Limb (tissue), 2 donors: ENCODE measurements at regions not wholly inside any gene's neighbourhood (a gene's known extent, or its start where the extent isn't known, plus 50 kb on each side); places are given as distances from the start of the nearest gene placed in this dataset.
A peak's percentile ranks its signal among the peaks of the same experiment; 100 is the strongest.
"Not testable (repeated sequence)": the region's sequence is repeated elsewhere in the genome, so short reads cannot be mapped to it uniquely, and the experiment has no call there.

Experiments
- DNase-seq, 2 donors: peaks; one replicate each; pipeline ENCODE4 v3.0.0-alpha.2; 2016; ENCODE audit errors: extremely low spot score in 2 of 2

DNA sequence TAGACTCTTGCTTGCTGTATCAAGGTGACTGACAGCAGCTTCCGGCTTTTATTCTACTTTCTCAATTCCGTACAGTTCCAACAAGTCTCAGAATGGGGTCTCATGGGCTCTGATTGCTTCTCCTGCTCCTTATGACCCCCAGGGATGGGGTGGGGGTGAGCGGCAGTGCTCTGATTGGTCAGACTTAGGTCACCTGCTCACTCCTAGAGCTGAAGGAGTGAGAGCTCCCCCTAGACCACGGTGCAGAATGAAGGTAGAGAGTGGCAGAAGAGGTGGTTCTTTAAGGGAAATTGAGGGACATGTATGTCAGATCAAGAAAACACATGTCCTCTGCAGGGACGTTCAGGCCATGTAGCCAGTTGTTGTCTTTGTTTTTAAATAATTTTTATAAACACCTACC lies 115.2 kb downstream of the C9orf152 start:
- DNase-seq = no peak

DNA sequence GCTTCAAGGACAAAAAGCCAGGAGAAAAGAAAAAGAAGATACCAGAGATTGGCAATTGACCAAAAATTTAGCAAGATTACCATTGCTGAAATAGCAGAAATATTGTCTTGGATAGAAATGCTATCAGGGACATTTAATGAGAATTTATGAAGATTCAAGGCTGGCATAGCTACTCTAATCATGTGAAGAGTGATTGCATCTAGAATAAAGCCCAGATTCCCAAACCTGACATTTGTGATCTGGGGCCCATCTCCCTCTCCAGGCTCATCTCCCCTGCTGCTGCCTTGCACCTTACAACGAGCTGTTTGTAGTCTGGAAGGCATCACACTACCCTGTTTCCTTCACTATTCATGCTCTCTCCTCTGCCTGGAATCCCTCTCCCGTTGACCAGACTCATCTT lies 114.5 kb downstream of the C9orf152 start:
- DNase-seq = no peak

DNA sequence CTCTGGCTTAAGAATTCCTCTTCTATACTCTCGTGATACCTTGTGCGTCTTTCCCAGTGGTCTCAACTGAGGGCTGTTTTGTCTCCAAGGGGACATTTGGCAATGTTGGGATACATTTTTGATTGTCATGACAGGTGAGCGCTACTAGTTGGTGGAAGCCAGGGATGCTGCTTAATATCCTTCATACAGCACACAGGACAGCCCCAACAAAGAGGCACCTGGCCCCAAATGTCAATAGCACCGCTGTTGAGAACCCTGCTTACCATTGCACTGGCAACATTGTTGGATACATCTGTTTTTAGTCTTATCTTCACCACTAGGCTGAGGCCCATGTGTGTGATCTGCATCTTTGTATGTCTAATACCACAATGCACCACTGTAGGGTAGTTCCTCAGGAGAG lies 114.1 kb downstream of the C9orf152 start:
- DNase-seq = no peak

DNA sequence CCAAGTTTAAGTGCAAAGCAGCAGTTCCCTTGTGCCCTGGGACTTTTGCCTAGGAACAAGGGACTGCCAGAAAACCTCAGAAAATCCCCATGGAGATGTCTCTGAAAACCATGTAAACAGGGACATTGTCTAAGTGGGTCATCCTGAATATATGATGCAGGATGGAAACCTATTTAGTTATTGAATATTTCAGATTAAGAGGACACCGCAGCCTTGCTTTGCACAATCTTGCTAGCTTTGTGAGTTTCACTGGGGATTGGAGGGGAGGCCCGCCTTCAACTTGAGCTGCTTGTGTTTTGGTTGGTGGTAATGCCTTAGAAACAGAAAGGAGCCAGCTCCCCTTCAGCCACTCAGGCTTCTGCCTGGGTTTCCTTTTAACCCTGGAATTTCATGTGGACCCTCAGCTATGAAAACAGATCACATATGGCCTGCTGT lies 112.8 kb downstream of the C9orf152 start:
- no peak for DNase-seq

DNA sequence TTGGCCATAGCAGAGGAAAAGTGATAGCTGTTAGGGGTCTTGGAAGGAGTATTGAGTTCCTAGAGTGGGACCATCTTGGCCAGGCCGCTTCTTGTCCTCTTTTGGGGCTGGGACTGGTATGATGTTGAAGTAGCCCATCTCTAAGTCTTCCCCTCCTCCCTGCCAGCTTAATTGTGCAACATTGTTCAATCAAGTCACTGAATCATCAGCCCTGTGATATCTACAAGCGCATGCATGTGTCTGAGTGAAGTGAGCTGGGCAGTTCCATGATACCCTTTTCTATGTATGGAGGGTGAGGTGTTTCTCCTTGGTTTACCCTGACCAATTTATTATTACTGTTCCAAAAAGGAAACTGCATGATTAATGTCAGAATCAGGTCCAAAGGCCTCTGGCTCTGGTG lies 112.2 kb downstream of the C9orf152 start:
- DNase-seq = no peak

DNA sequence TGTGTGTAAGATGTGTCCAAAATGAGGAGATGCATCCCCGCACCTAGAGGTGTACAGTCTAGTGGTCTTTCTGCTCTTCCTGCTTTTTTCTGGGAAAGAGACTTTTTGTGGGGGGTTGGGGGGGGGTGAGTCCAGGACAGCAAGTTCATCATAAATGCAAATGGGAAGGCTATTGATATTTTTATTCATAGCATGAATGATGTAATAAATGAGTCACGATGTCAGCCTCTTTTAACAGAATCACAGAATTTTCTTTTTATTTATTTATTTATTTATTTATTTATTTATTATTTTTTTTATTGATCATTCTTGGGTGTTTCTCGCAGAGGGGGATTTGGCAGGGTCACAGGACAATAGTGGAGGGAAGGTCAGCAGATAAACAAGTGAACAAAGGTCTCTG lies 111.3 kb downstream of the C9orf152 start:
- not testable (repeated sequence) for DNase-seq

DNA sequence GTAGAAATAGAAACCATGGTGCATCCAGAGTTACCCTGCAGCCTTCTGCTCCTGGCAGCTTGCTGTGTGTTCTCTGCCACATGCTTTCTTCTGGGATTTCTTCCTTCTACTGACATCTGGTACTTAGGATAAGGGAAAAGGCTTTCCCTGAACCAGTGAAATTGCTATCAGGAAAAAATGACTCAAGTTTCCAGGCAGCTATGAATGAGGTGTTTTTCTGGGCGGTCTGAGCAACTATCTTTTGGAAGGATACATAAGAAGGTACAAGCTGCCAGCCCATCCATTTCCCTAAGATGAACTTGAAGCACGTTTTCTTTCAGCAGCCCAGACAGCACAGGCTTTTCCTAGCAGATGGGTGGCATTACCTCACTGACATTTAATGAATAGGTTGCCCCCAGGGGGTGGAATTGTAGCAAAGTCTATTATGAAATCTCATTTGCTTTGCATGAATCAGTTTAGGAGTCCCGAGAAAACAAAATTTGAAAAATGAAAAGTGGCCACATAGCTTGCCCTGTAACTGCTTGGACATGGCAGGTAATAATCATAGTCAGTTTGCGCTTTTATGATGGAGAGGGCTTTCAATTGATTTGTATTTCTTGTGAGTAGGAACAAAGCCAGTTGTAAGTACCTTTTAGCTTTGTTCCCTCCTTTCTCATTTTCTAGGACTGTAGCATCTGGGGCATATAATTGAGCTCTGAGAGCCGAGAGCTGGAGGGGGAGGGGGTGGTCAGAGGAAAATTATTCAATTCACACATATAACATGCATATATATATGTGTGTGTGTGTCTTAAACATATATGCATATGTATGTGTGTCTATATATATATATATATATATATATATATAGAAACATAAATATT lies 108.5 kb downstream of the C9orf152 start:
- DNase-seq = peak in 1 of 2 donors; percentile 74

DNA sequence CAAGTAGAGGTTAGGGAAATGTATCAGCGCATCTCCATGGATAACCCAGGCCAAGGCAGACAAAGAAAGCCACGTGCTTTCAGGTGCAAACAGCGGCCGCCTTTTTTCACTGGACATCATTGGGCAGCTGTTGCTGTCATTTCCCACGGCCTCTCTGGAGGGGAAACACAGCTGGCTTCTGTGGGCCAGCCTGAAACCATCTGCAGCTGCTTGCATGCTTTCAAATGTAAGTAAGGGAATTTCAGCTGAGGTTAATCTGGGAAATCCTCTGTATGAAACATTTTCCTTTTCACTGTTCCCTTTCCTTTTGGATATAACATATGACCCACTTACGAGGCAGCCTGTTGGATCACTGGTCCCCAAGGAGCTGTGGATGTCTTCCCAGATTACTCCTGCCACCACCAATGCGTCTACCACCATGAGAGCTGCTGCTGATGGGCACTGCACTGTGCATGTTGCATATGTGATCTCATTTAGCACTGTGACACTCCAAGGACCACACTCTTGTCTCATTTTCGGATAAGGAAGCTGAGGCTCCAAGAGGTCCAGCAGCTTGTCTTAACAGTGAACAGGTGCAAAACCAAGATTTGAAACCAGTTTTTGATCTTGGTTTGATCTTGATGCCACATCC lies 106.3 kb downstream of the C9orf152 start:
- DNase-seq = peak; percentile 66 to 81

DNA sequence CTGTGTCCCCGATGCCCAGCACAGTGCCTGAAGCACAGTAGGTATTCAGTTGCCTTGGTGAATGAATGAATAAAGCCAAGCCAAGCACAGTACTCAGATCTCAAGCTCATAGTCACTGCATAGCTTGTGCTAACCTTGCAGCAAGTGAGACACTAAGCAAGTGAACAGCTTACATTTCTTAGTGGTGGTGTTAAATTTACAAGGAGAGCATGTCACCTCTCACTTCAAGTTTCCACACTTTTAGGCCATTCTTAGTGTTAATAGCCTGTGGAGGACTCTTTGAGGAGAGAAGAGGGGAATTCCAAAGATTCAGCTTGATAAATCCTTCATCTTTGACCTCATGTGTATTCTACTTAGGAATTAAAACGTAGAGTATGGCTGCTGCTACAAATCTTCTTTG lies 104.7 kb downstream of the C9orf152 start:
- no peak for DNase-seq

DNA sequence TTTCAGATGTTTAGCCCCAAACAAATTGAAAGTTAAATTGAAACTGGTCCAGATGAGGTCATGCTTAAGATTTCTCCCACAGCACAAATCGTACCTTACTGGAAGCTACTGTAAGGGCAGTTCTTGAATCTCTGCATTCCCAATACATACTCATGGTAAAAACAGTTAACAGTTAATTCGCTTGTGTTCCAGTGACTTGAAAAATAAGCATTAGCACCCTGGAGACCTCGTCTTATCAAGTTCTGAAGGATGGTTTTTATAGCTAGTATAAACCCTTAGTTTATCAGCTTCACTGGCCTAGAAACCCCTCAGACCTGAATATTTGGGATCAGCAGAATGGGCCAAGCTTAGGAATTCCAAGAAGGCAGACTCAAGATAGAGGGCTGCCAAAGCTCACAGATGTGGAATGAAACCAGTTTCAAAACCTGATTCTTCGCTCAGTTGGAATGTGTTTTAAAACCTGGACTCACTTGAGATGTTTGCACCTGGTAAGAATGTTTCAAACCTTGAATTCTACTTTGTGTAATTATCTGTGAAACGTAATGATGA lies 103.6 kb downstream of the C9orf152 start:
- DNase-seq = peak in 1 of 2 donors; percentile 60

DNA sequence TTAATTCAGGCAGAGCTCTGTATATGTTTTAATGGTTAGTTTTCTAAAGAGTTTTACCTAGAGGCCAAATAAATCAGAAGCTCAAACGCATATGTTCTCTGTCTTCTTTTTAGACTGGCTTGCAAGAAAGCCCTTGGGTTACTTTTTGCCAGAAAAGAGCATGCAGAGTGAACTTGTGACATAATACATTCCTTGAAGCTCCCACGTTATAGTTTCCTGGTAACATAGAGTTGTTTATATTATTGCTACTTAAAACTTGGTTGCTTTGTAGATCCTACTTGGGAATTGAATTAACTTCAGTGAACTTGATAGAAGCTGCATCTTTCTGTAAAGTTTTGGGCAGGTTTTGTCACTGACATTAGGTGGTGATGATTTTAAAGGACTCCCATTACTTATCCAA lies 102.9 kb downstream of the C9orf152 start:
- peak in 1 of 2 donors; percentile 85 for DNase-seq

DNA sequence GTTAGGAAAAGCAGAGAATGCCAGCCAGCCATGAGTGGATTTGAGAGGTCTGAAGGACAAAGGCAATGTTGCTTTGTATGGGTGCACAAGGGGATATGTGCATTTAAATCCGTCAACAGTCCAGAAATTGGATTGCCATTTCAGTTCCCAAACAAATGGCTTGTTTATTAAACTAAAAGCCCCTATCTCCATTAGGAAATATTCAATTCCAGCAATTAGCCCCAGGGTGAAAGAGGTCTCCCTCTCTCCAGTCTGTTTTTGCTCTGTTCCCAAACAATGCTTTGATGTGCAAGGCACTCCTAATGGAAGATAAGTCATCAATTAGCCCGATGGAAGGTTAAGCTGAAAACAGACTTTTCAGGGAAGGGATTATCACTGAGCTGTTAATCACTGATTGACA lies 101.3 kb downstream of the C9orf152 start:
- DNase-seq = no peak

DNA sequence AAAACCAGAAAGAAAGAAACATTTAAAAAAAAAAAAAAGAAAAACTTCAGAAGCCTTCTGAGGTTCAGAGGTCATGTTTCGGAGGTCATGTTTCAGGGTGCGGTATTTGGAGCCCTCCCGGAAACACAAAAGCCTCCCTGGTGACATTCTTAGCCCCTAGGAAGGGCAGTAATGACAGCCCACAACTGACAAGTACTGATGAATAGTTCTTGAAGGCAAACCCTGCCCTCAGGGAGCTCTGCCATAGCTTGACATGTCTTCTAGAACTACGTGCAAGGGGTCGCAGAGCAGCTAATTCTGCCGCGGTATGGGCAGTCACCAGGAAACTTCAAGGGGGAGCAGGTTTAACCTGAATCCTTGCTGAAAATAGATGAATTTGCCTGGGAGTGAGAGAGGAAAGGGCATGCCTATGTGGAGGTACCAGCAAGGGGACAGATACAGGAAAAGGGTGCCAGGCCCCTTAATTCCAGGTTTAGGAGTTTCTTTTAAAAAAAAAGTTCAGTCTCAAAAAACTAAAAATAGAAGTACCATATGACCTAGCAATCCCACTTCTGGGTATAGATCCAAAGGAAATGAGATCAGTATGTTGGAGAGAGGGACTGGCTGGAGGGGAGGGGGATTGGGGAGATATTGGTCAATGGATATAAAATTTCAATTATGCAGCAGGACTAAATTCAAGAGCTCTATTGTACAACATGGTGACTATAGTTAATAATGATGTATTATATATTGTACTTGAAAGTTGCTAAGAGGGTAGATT lies 98.4 kb downstream of the C9orf152 start:
- DNase-seq = no peak

DNA sequence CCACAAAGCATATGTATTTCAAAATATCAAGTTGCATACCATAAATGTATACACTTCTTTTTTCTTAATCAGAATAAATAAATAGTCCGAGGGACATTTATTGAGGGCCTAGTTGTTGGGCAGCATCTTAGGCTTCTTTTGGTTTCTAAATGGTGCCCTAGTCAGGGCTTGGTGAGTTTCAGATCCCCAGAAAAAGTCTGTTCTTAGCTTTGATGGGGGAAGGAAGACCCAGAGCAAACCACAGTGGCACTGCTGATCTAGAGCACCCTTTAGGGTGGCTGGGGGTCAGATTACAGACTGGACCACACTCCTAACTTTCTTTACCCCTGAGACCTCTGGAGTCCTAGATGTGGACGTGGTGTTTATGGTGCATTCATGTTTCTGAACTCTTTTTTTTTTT lies 97.8 kb downstream of the C9orf152 start:
- no peak for DNase-seq

DNA sequence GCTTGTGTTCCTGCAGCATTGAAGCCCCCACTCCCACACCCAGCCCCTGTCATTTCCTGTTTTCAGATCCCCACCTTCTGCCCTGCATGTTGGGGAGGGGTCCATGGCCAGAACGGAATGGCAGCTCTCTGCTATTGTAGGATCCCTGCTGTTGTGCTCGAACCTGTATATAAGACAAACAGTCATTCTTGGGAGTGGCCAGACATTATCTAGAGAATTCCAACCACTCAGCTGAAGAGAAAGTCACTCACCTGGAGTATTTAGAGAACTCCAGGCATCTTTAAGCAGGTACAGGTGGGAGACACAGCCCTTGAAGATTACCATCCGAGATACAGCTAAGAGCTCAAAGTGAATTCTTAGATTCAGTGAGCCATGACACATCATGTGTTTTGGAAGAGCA lies 96.1 kb downstream of the C9orf152 start:
- DNase-seq = no peak

DNA sequence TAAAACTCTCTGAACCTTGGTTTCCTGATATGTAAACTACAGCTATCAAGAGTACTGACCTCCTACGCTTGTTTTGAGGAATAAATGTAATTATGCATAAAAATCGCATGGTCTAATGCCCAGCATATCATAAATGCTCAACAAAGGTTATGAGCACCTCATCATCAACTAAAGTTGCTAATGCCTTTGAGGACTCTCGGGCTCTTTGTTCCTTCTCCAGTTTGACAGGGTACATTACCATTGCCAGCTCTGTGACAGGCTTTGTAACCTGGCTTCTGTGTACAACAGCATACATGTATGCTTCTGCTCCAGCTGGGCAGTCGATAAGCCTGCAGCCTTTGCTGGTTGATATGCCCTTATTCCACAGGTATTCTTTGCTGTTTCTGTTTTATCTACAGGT lies 95.2 kb downstream of the C9orf152 start:
- DNase-seq = no peak

DNA sequence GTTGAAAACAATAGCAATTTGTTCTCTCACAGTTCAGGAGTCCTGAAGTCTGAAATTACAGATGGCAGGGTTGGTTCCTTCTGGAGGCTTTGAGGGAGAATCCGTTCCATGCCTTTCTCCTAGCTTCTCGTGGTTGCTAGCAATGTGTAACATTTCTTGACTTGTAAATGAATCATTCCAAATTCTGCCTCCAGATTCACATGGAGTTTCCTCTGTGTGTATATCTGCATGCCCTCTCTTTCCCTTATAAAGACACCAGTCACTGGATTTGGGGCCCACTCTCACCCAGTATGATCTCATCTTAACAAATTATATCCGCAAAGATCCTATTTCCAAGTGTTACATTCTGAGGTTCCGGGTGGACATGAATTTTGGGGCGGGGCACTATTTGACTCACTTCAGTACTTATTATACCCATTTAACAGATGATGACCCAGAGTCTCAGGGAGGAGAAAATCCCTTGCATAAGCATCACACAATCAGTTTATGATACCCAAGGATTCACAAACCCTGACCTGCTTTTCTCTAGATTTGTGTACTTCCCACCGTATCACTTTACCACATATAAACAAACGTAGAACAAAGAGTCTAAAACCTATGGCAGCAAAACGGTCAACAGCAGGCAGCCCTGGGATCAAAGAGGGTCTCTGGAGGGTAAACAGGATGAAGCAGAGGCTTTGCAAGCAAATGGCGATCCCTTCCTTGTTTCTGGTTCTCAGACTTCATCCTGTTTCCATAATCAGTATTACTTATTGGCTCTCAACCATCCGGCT lies 93.7 kb downstream of the C9orf152 start:
- DNase-seq = no peak

DNA sequence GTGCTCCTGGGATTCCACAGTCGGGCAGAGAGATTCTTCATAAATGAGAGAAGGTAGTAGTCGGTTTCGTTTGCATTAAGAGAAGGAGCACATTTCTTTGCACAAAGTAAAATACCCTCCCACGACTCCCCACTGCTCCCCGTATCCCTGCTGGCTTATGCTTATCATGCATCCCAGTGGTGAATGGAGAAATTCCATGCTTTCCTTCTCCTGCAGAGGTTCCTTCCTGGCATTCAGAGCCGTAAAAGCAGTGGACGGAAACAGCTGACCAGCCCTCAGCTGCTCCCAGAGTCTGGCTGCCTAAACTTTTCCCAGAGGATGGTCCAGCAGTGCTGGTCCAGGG lies 93.1 kb downstream of the C9orf152 start:
- DNase-seq = no peak

DNA sequence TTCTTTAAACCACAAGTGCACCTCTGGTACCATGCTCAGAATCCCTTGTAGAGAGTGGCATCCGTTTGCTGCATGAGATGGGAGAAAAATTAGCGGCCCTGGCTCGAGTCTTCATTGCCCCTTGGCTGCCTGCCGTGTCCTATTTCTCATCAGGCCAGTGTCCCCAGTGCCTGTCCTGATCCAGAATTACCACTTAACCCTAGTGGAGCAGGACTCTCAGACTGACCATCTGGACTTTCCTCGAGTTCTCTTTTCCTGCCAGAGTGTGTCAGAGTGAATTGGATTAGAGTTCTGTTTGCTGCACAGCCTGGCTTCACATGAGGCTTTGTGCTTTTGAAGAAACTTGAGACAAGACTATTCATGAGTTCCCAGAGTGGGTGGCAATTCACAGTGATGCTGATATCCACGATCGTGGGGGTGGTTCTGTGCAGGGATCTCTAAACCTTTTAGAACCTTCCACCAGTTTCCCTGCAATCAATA lies 92.6 kb downstream of the C9orf152 start:
- DNase-seq = no peak

DNA sequence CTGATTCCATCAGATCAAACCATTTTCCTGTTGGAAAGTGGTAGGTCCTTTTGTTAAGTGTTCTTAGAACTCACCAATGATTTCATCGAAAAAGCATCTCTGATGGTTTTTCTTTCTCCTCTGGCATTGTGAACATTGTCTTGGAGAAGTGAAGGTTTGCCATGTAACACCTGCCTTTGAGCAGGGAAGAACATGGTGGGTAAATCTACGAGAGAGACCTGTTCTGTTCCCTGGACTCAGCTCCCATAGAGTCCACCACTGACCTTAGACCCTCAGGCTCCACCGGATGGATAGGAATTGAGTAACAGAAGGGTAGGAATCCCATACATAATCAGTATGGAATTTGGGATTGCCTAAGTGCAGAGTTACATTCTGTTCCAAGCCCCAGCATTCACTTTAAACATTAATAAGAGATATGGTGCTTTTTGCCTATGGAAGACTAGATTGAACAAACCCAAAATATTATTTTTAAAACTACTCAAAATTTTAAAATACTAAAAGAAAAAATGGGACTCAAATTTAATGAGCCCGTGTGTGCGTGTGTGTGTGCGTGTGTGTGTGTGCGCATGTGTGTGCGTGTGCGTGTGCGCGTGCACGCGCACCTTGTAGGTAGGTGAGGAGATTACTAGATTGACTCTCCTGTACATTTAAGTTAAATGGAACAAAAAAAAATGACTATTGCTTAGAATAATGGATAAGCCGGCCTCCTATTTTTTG lies 92.0 kb downstream of the C9orf152 start:
- DNase-seq = no peak

DNA sequence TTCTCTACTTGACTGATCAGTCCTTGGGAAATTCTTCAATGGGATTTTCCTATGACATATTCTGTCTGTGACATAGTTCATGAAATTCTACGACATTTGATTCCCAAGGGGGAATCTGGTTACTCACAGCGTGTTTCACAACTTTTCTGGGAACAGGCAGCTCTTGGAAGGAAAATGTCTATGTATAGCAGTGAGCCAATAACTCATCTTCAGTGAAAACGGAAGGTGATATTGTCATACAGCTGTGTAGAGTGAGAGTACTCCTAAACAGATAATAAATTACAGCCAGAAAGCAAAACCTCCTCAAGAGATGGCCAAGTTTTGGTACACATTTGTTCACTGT lies 91.4 kb downstream of the C9orf152 start:
- peak in 1 of 2 donors; percentile 73 for DNase-seq
